HG02798 (cell line): ENCODE measurements at regions not wholly inside any gene's neighbourhood (a gene's known extent, or its start where the extent isn't known, plus 50 kb on each side); places are given as distances from the start of the nearest gene placed in this dataset.

Experiments used
- ATAC-seq: cut with Tn5 transposase; IDR thresholded peaks from one replicate; pipeline ENCODE4 v1.9.1; 2021; ENCODE audit warnings: mild to moderate bottlenecking; ENCODE audit not compliant: unreplicated experiment, poor library complexity

DNA sequence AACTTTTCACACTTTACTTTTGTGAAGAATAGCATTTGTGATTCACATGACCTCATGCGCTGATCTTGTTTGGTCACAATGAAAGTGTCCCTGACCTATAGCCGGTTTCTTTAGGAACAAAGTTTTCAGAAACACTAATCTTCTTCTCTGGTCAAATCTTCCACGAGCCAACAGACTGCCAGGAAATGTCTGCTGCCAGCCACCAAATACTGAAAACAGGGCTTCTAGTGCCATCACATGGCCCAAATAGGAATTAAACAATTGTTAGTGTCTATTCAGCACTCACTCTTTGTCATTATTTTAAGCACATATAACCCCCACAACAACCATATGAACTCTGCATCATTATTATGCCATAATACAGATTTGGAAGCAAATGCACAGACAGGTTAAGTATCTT, 286.5 kb upstream of the SYT4 start:
- ATAC-seq, result peak; percentile 36

DNA sequence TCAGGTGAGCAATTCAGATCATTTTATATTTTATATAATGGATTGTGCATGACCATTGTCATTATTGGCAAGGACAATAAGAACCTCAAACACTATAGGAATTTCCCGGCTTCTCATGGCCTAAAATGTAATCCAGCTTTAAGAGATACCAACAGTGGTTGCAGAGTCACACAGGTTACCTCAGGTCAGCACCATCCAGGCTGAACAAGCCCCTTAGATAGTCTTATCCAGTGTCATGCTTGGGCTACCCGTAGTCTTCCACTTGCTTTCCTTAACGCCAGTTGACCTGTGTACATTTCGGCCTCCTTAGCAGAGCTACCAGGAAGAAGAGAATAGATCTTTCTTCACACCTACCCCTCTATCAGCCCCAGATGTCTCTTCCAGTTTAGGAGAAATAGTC, 293.3 kb upstream of the SYT4 start:
- no peak for ATAC-seq

DNA sequence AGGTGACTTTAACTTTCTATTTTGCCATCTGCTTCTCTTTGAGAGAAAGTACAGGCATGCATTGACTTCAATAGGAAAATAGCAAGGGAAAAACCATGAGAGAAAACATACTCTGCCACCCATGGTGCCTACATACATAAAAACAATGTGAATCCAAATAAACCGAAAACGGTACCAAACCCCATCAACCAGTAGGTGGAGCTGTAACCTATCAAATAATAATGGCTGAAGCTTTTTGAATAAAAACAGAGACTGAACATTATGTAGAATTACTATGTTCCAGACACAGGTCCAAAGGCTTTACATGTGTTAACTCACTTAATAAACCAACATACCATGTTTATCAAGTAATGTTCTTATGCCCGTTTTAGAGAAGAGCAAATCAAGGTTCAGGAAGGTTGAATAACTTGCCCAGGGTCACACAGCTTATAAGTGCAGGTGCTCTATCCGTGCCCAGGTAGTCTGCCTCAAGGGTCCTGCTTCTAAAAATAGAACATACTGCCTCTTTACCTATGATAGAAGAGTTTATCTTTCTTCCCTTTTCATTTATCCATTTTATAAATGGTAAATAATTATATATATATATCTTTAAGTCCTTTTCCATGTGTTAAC, 293.9 kb upstream of the SYT4 start:
- ATAC-seq, result peak; percentile 61

DNA sequence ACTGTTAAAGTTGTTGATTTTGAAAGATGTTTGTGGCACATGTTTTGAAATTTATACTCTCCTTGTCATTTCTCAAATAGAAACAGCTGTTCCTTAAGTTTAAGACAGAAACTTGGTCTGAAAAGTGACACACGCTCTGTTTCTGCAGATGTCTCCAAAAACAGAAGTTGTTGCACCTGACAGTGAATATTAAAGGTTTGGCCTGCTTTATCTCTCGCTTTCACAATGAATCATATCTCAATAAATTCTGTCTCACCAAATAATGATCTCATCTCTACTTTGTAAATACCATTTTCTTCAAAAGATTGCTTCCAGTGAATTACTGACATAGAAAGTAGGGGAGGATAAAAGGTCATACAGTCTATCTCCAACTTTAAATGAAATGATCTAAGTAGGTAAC, 294.9 kb upstream of the SYT4 start:
- ATAC-seq, result peak; percentile 75

DNA sequence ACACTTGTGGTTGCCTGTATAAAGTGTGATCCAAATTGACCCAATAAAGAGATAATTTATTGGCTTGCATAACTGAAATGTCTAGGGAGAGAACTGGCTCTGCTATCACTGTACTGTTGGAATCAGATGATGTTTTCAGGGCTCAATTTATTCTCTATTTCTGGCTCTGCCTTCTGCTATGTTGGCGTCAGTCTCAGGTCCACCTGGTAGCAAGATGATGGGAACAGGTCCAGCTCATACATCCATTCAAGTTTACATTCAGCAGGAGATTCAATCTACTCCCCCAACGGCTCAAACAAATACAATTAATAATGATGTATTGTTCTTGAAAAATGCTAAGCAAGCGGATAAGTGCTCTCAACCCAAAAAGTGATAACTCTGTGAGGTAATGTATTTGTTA, 297.7 kb upstream of the SYT4 start:
- ATAC-seq, result no peak

DNA sequence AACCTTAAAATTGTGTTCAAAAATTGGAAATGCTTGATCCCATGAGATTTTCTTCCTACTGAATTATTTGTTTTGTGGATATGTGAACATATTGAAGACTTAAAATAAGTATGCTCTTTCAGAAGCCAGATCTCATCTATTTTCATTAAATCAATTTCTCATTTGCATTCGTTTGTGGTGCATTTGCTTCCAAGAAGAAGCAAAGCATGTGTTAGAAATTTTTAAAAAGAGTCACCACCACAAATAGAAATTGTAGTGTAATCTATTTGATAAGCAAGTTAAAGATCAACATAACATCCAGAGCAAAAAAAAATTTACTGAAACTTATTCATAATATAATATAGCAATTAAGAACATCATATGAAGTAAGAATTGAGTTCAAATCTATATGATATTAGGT, 300.9 kb upstream of the SYT4 start:
- ATAC-seq, result no peak

DNA sequence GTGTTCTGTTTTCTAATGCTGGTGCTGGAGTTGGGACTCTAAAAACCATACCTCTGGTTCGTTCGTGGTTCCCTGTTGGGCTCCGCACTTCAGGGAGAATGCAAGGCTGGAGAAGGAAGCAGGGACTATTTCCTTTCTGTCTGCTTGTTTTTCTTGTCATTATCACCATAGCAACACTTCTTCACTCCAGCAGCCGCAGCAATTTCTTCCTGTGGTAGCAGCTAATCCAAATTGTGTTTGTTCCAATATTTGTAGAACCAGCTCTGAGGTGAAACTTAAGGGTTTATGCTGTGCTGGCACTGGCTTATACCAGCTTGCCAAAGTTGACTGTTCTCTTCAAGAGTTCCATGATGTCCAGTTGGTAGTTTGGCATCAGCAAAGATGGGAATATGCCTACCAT, 301.4 kb upstream of the SYT4 start:
- ATAC-seq, result no peak

DNA sequence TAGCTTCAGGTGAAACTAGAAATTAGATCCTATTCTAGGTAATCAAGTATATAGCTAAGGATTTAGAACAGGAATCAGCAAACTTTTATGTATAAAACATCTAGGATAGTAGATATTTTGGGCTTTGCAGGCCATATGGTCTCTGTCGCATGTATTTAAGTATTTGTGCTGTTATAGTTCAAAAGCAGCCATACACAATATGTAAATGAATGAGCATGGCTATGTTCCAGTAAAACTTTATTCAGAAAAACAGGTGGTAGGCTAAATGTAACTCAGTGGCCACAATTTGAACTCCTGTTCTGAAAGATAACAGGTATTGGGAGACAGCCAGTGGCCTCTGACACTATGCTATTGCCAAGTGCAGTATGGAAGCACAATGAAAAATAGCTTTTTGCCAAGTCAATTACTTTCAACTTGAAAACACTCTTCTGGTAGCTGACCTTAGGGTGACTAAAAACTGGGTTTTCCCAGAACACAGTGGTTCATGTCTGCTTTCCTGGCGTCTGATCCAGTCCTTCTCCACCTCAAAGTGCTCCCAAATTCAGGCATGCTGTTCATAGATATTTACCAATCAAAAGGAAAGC, 304.7 kb upstream of the SYT4 start:
- ATAC-seq, result no peak

DNA sequence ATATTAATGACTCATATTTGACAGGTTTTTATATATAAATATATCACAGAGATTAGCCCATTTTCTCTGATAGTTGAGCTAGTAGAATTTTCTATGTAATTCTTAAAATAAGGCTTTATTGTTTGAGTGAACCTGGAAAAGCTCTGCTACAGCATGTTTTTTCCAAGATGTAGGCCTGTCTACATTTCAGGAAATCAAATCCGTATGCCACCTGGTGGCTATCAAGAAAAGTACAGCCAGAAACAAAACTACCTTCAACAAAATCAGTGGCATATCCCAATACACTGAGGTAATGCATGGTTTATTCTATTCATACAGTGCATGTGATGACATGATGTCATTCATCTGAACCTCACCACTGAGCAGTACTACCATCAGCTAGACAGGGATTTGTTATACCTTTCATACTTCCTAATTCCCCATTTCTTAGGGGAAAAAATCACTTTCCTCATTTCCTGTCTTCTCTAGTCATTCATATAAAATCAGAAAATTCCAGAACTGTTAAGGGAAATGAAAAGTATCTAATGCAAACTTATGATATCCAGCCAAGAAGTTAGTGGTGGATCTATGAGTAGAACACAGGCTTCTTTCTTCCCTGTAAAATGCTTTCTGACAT, 310.4 kb upstream of the SYT4 start:
- peak; percentile 71 for ATAC-seq

DNA sequence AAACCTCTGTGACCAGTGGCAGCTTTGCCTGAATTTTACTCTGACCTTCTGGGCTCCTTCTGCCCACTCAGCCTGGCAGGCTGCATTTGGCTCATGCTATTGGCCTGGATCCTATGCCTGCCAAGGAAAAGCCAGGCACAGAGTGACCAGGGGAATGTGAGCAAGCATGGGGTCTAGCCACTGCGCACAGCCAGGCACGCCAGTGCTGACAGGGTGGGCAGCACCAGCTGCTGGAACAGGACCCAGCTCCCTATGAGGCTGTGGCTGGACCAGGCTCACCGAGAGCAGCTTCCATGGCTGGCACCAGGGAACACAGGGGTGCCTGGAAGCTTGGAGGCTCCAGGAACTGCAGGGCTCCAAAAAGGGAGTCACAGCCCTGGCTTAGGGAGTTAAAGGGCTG, 311.5 kb upstream of the SYT4 start:
- no peak for ATAC-seq

DNA sequence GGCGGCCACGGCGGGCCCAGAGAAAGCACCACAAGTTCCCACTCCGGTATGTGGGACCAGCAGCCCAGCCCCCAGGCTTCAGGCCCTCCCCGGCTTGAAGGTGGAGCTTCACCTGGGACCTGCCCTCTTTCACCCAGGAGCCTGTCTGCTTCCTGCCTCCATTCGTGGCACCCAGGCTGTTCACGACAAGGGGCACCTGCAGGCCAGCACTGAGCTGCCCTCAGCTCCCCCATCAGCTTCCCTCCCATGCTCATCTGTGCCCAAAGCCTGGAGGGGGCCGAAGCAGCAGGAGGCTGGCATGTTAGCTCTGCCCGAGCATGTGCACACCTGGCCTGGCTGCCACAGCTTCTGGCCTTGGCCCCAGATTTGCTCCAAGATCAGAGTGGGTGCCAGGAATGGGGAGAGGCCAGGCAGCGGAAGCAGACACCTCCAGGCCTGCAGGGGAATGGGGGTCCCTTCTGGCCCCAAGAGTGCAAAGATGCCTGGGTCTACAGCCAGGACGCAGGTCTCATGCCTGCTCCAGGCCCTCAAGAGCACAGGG, 312.4 kb upstream of the SYT4 start:
- no peak for ATAC-seq

DNA sequence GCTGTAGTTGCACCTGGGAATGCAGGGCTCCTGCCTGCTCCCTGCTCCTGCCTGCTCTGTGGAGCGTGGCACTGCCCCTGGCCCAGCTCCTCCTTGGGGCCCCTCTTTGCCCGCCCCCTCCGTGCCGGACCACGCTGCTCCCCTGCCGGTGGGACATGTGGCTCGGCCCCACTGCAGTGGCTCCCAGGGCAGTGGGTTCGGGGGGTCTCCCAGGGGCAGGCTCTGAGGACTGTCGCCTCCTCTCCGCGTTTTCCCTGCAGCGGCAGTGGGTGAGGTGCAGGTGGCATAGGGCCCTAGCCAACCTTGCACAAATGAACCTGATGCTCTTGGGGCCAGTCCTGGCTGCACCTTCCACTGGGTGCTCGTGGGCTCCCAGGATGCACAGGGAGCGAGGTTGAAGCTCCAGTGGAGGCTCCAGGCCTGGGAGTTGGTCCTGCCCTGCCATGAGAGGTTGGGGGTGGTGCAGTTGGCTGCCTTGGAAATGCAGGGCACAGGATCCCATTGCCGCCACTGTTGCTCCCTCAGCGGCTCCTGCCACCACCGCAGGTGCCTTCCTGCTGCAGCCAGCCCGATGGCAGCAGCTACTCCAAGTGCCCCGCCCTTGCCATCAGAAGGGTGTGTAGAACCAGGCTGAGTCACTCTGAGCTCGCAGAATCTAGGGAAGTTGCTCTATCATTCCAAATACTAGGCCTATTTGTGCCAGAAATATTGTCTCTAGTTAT, 313.1 kb upstream of the SYT4 start:
- ATAC-seq, result no peak

DNA sequence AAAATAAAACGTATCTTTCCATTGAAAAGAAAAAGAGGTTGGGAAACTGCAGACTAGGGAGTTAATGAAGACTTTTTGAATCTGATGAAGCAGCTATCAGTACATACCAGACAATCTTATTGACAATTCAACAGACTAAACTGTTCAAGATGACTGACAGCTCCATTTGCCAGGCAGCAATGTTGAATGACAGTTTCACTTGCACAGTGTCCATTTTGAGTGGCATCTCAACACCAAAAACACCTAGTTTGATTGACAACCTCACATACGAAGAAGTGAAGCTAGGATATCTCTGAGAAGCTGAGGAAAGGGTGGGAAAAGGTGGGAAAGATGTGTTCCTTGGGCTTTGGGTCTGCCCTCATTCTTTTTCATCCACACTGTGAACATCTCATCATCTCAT, 315.0 kb upstream of the SYT4 start:
- ATAC-seq, result no peak

DNA sequence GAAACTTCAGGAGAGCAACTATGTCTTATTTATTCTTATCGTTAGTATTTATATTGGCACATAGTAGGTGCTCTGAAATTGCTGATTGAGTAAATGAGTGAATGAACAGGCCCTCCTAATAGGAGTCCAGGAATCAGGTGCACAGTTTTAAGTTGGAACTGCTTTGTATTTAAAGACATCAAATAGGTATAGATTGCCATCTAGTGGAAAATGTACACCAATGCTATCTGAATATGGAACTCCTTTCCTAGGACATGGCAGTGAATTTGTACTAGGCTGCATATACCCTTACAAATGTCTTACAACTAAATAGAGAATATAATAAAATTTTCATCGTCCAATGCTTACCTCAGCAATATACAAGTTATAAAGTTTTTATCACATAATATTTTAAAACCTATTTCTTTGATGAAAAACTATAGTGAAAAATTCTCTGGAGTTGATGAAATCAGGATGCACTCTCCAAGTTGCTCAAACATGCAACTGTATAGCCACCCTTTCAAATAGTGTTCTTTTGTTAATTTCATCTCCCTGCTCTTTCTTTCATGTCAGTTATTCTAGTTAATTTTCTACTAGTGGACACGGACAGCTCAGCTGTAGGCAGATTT, 318.9 kb upstream of the SYT4 start:
- peak; percentile 83 for ATAC-seq

DNA sequence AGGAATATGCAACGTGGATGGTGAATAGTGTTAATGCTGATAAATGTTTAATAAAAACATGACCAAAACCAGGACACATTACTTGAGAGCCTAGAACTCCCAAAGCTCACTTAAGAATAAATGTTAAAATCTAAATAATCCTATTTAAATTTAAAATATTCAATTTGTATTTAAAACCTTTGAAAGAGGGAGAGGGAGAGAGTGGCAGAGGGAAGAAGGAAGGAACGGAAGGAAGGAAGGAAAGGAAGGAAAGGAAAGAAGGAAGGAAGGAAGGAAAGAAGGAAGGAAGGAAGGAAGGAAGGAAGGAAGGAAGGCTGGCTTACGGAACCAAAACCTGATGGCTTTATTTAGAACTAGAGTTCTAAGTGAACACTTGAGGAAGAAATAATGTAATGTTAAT, 324.1 kb upstream of the SYT4 start:
- ATAC-seq, result no peak

DNA sequence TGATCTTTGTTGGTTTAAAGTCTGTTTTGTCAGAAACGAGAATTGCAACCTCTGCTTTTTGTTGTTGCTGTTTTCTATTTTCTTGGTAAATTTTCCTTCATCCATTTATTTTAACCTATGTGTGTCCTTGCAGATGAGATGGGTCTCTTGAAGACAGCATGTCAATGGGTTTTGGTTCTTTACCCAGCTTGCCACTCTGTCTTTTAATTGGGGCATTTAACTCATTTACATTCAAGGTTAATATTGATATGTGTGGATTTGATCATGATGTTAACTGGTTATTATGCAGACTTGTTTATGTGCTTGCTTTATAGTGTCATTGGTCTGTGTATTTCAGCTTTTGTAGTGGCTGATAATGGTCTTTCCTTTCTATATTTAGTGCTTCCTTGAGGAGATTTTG, 327.9 kb upstream of the SYT4 start:
- no peak for ATAC-seq

DNA sequence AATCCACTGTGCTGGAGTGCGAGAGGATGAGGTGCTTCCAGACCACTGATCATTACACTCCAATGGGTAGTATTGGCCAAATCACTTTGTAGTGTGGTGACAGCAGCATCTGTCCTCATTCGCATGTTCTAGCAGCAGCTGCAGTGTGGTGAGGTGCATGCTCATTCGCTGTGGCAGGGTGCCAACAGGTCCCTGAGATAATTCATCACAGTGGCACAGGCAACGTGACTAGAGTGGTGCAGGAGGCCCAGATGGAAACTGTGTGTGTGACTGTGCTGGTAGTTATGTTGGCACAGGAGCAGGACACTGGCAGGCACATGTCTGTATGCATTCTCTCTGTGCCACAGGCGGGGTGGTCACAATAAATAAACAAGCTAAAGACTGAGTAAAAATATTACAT, 329.5 kb upstream of the SYT4 start:
- no peak for ATAC-seq

DNA sequence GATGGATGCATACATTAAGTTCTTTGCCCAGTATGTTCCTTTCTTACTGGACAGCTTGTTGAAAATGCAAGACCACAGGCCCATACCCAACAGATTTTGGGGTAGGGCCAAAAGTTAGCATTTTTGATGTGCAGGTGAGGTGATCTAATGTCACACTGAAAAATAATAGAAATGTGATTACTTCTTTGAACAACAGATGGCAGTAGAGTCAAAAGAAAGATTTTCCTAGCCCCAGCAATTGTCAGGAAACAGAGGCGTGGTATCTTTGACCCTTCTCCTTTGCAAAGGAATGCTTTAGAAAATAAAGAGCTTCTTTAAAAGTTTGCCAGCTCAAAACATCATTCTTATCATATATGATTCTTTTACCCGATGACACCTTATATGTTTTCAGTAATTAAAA, 343.6 kb upstream of the SYT4 start:
- ATAC-seq, result peak; percentile 81

DNA sequence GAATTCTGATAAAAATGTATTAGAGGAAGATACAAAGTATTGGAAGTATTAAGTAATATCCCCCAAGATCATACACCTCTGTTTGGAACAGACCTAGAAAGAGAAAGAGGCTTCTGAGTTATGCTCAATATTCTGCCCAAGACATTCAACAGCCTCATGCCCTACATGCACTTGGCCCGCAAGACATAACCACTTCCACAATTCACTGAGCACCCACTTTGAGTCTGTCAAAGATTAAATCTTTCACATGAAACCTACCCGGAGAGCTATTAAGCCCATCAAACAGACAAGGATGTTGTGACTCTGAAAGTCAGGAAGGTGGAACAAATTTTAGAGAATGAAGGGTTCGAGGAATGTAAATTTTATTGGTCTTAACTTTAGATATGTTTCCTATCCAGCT, 344.7 kb upstream of the SYT4 start:
- ATAC-seq, result no peak

DNA sequence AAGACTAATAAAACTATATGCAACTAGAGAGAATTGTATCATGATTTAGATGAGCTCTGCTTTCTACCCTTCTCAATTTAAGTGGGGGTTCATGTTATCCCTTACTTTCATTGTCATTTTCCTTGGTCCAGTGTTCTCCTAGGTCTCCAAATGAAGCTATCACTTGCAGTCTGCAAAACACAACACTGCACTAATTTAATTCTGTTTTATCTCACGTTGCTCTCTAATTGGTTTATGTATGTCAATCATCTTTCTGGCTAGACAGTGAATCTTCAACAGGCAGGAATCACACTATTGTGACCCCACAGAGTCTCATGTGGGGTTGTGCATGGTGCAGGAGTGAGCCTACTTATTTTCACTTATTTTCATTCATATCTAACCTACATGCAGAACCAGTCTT, 348.3 kb upstream of the SYT4 start:
- no peak for ATAC-seq
